Mucosa of descending colon (tissue), 3 donors: ENCODE measurements at regions not wholly inside any gene's neighbourhood (a gene's known extent, or its start where the extent isn't known, plus 50 kb on each side); places are given as distances from the start of the nearest gene placed in this dataset.

Experiments used
- ATAC-seq: fragments of 200-7000 bp; cut with Tn5 transposase; one replicate; pipeline ENCODE4 v1.9.1; 2020; ENCODE audit warnings: mild to moderate bottlenecking, moderate library complexity
- DNase-seq, 3 donors: peaks; one replicate each; pipeline ENCODE4 v3.0.0-alpha.2; 2020
- H3K36me3 ChIP-seq: fragments of 200-600 bp; one replicate; pipeline ENCODE4 v1.8.0; 2021; ENCODE audit warnings: low read depth, mild to moderate bottlenecking
- H3K4me1 ChIP-seq: fragments of 200-600 bp; one replicate; pipeline ENCODE4 v1.8.0; 2021; ENCODE audit warnings: low read depth, mild to moderate bottlenecking
- H3K4me3 ChIP-seq: fragments of 200-600 bp; one replicate; pipeline ENCODE4 v1.8.0; 2021; ENCODE audit warnings: mild to moderate bottlenecking
- H3K9me3 ChIP-seq: fragments of 200-600 bp; one replicate; pipeline ENCODE4 v1.8.0; 2021; ENCODE audit warnings: mild to moderate bottlenecking
- intact Hi-C, 2 donors: fragments of 100-400 bp; cut with DNase I in 1 of 2; cut with micrococcal nuclease in 1 of 2; formaldehyde crosslinking; loops; one replicate each; pipeline versions ENCODE4 v1.11.0 to v1.11.1; 2022; cut with DNase I, micrococcal nuclease
- TF ChIP-seq, protein P1 (sequence below): fragments of 200-600 bp; IDR thresholded peaks from one replicate; pipeline ENCODE4 v1.8.0; 2022; ENCODE audit warnings: antibody characterized with exemption, mild to moderate bottlenecking
- donor health status: DM: no; HTN: no; CAD: no; lungs with moderate emphysema.
- donor health status: DM: no; HTN: no; CAD: no.
- donor health status: DM: no; HTN: yes; CAD: no.

DNA sequence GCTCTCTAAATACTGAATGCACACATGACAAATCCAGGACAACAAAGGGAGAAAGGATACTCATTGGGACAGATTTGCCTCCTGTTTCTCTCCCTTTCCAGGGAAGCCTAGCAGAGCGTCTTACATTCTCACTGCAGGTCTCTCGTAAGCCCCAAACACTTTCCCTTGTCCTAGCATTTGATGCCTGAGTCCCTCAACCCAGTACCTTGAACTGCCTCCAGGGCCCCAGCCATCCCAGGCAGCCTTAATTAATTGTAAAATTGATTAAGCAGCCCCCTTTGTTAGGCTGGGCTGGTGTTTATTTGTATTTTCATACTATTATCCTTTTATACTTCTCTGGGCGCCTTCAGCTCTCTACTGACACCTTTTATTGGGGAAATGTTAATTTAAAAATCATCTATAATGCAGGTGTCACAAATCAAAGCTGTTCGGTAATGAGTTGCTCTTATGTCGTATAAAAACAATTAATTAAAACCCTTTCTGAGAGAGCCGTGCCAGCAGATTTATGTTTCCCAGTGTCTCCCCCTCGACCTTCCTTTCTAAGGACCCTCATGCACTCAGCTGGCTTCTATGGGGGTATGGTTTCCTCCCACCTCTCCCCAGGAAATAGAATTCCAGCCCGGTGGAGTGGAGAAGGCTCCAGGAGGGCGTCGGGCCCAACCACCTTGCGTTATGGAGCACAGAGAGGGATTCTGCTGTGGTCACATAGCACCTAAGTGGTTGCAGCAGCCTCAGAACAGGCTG, 243.8 kb downstream of the RPS24 start:
- ATAC-seq (no peak), DNase-seq (no peak)
- Histone ChIP-seq H3K4me3 (no peak overlapping the region), H3K36me3 (no peaks in the 10 kb centered on the region), H3K9me3 (no peaks in the 10 kb centered on the region), H3K4me1 (no peaks in the 10 kb centered on the region)
- TF ChIP-seq, protein P1, sequence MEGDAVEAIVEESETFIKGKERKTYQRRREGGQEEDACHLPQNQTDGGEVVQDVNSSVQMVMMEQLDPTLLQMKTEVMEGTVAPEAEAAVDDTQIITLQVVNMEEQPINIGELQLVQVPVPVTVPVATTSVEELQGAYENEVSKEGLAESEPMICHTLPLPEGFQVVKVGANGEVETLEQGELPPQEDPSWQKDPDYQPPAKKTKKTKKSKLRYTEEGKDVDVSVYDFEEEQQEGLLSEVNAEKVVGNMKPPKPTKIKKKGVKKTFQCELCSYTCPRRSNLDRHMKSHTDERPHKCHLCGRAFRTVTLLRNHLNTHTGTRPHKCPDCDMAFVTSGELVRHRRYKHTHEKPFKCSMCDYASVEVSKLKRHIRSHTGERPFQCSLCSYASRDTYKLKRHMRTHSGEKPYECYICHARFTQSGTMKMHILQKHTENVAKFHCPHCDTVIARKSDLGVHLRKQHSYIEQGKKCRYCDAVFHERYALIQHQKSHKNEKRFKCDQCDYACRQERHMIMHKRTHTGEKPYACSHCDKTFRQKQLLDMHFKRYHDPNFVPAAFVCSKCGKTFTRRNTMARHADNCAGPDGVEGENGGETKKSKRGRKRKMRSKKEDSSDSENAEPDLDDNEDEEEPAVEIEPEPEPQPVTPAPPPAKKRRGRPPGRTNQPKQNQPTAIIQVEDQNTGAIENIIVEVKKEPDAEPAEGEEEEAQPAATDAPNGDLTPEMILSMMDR = no peak
- intact Hi-C loops = no loop called here

DNA sequence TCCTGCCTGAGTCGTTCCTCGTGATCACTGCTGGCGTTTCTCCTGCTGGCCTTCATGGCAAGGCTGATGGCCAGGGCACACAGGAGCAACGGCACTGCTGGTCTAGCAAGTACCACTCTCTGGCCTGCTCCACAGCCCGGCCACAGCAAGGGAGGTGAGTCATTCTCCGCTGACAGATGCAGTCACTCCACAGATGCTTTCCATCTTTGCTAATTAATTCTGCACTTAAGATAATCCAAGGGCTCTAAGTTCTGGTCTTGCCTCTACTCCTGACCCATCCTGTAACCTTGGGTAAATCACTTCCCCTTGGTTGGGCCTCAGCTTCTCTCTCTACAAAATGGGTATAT, 244.4 kb downstream of the RPS24 start:
- intact Hi-C loops = no loop called here
- DNase-seq (peak in 1 of 3 donors; percentile 30), ATAC-seq (peak; percentile 41)
- no peaks in the 10 kb centered on the region for H3K36me3 ChIP-seq
- H3K4me1 ChIP-seq = no peaks in the 10 kb centered on the region
- TF ChIP-seq, protein P1 = no peak
- no peaks in the 10 kb centered on the region for H3K9me3 ChIP-seq
- no peak overlapping the region for H3K4me3 ChIP-seq

DNA sequence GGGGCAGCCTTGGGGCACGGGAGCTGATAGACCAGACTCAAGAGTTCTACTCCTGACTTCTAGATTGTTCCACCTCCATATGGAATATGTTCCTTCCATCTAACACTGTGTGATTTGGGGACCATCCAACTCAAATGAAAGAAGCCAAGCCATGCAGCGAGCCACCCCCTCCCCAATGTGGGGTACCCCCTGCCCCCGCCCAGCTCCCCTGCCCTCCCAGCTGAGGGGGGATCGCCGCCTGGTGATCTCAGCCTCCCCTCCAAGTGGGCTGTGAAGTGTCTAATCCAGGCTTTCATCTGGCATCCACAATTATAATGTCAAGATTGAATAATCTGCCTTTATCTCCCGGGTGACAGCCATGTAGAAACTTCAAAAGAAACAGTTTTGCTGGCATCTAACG, 246.1 kb downstream of the RPS24 start:
- intact Hi-C loops = no loop called here
- DNase-seq = no peak
- ATAC-seq = no peak
- H3K4me3 ChIP-seq = no peak overlapping the region
- TF ChIP-seq, protein P1 = no peak
- no peaks in the 10 kb centered on the region for H3K9me3 ChIP-seq
- no peaks in the 10 kb centered on the region for H3K36me3 ChIP-seq
- H3K4me1 ChIP-seq = no peaks in the 10 kb centered on the region

DNA sequence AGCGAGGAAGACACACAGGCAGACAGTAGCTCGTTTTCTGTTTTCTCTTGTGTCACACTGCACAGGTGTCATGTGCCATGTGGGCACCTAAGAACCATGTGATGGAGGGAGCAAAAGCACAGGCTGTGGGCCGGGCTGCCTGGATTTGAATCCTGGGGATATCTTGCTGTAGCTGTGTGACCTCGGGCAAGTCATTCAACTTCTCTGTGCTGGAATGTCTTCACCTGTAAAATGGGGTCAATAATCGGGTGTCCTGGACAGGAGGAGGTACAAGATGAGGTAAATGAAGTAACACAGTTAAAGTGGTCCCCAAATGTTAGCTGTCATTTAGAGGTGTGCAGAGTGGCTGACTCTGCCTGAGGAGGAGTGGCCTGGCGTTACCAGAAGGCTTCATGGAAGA, 246.9 kb downstream of the RPS24 start:
- TF ChIP-seq, protein P1 = no peak
- Histone ChIP-seq H3K4me3 (no peak overlapping the region), H3K4me1 (no peaks in the 10 kb centered on the region), H3K36me3 (no peaks in the 10 kb centered on the region), H3K9me3 (no peaks in the 10 kb centered on the region)
- intact Hi-C loops = no loop called here
- DNase-seq = no peak
- ATAC-seq = no peak

DNA sequence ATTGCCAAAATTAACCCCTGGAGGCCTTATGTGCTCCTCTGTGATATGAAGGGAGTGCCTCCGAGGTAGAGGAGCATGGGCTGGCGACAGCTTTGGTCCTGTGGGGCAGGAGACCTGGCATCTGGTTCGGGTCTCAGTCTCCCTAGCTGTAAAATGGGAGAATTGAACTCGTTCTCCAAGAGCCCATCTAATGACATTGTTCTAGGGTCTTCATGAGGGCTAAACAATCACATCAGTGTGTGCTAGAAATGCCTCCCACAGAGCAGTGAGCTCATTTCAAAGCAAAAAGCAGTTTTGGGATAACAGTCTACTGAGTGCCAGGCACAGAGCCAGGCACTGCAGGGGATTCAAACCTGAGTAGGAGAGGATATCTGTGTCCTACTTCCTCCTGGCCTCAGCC, 248.0 kb downstream of the RPS24 start:
- intact Hi-C loops = no loop called here
- no peak for ATAC-seq

More for the DNA sequence above, 248.0 kb downstream of the RPS24 start:
- no peaks in the 10 kb centered on the region for H3K4me1 ChIP-seq
- H3K4me3 ChIP-seq = no peak overlapping the region
- no peaks in the 10 kb centered on the region for H3K36me3 ChIP-seq
- no peak for DNase-seq
- TF ChIP-seq, protein P1 = no peak
- H3K9me3 ChIP-seq = no peaks in the 10 kb centered on the region
